IMR-90 (cell line): ENCODE measurements at regions not wholly inside any gene's neighbourhood (a gene's known extent, or its start where the extent isn't known, plus 50 kb on each side); places are given as distances from the start of the nearest gene placed in this dataset.
"Not testable (repeated sequence)": the region's sequence is repeated elsewhere in the genome, so short reads cannot be mapped to it uniquely, and the experiment has no call there.

Experiments used
- ATAC-seq: fragments of 200-7000 bp; cut with Tn5 transposase; 2 replicates; pipeline ENCODE4 v1.9.1; 2020; ENCODE audit warnings: low read depth, mild to moderate bottlenecking, moderate library complexity
- BruUV-seq: library from RNA; stranded (reverse); fragments of 400-500 nt; replicated peaks from 2 replicates; lab custom pipeline; 2021; lab: Mats Ljungman, UMichigan
- CTCF ChIA-PET: fragments of 300-600 bp; formaldehyde crosslinking; extraction: SDS; loops from one replicate; lab custom pipeline; 2021; ENCODE audit warnings: antibody characterized with exemption; lab: Yijun Ruan, JAX
- POLR2A ChIA-PET: fragments of 300-600 bp; sonication (Branson Sonifier 250); formaldehyde crosslinking; loops from one replicate; lab custom pipeline; 2022; ENCODE audit warnings: antibody characterized with exemption; ENCODE audit not compliant: unreplicated experiment; lab: Charles Lee
- DNase-seq: peaks from one replicate; pipeline ENCODE4 v3.0.0; 2013
- H2AFZ ChIP-seq: replicated peaks from 2 replicates; pipeline ENCODE3; 2013; ENCODE audit warnings: low read length, mild to moderate bottlenecking; ENCODE audit not compliant: poor library complexity
- H2AK5ac ChIP-seq: 2 replicates; pipeline ENCODE4 v1.6.1; 2013; ENCODE audit warnings: low read depth, low read length, inconsistent platforms
- H2AK9ac ChIP-seq: replicated peaks from 2 replicates; pipeline ENCODE3; 2013; ENCODE audit warnings: mild to moderate bottlenecking, low read depth, low read length, moderate library complexity; ENCODE audit not compliant: poor library complexity
- H2BK120ac ChIP-seq: 2 replicates; pipeline ENCODE4 v1.6.1; 2013; ENCODE audit warnings: low read depth, low read length, inconsistent platforms
- H2BK15ac ChIP-seq: 3 replicates; pipeline ENCODE4 v1.6.1; 2013; ENCODE audit warnings: low read depth, low read length, inconsistent platforms
- H2BK20ac ChIP-seq: 2 replicates; pipeline ENCODE4 v1.6.1; 2013; ENCODE audit warnings: low read depth, mild to moderate bottlenecking, inconsistent platforms, low read length, moderate library complexity
- H2BK5ac ChIP-seq: 2 replicates; pipeline ENCODE4 v1.6.1; 2013; ENCODE audit warnings: mild to moderate bottlenecking, low read depth, low read length, inconsistent platforms; ENCODE audit not compliant: poor library complexity, severe bottlenecking
- H3K14ac ChIP-seq: replicated peaks from 2 replicates; pipeline ENCODE4 v1.6.1; 2013; ENCODE audit warnings: low read depth, low read length, inconsistent platforms
- H3K18ac ChIP-seq: 2 replicates; pipeline ENCODE4 v1.6.1; 2013; ENCODE audit warnings: low read depth, low read length, control low read depth
- H3K23ac ChIP-seq: 2 replicates; pipeline ENCODE4 v1.6.1; 2013; ENCODE audit warnings: low read depth, low read length, inconsistent platforms
- H3K27ac ChIP-seq: 2 replicates; pipeline ENCODE4 v1.5.1; 2013; ENCODE audit warnings: mild to moderate bottlenecking, control low read depth, low read length; ENCODE audit not compliant: insufficient read depth
- H3K27me3 ChIP-seq: 2 replicates; pipeline ENCODE4 v1.6.1; 2013; ENCODE audit warnings: low read length; ENCODE audit not compliant: control insufficient read depth, insufficient read depth
- H3K36me3 ChIP-seq: 2 replicates; pipeline ENCODE4 v1.6.1; 2013; ENCODE audit warnings: low read length, mixed read lengths; ENCODE audit not compliant: control insufficient read depth, insufficient read depth
- H3K4ac ChIP-seq: 2 replicates; pipeline ENCODE4 v1.6.1; 2013; ENCODE audit warnings: low read depth, low read length, inconsistent platforms
- H3K4me1 ChIP-seq: 2 replicates; pipeline ENCODE4 v1.6.1; 2013; ENCODE audit warnings: low read length, mixed read lengths; ENCODE audit not compliant: control insufficient read depth, insufficient read depth
- H3K4me2 ChIP-seq: 2 replicates; pipeline ENCODE4 v1.6.1; 2013; ENCODE audit warnings: low read depth, mild to moderate bottlenecking, control low read depth, low read length, moderate library complexity
- H3K4me3 ChIP-seq: 2 replicates; pipeline ENCODE4 v1.5.1; 2013; ENCODE audit warnings: low read depth, mild to moderate bottlenecking, control low read depth, low read length, moderate library complexity; ENCODE audit not compliant: insufficient read depth
- H3K56ac ChIP-seq: 2 replicates; pipeline ENCODE4 v1.6.1; 2013; ENCODE audit warnings: low read length, inconsistent platforms; ENCODE audit not compliant: insufficient read depth; ENCODE audit errors: extremely low read depth
- H3K79me1 ChIP-seq, 2 experiments: 2 replicates each; pipeline ENCODE4 v1.6.1; 2013; ENCODE audit warnings: low read length in 2 of 2, inconsistent platforms in 1 of 2, low read depth in 1 of 2
- H3K9ac ChIP-seq: 2 replicates; pipeline ENCODE4 v1.6.1; 2013; ENCODE audit warnings: low read depth, low read length, control low read depth
- H3K9me1 ChIP-seq: 2 replicates; pipeline ENCODE4 v1.6.1; 2013; ENCODE audit warnings: low read length, inconsistent platforms; ENCODE audit not compliant: insufficient read depth
- H3K9me3 ChIP-seq: 2 replicates; pipeline ENCODE4 v1.6.1; 2013; ENCODE audit warnings: low read length; ENCODE audit not compliant: control insufficient read depth, insufficient read depth
- H4K20me1 ChIP-seq: 2 replicates; pipeline ENCODE4 v1.6.1; 2013; ENCODE audit warnings: low read length, inconsistent platforms; ENCODE audit not compliant: insufficient read depth
- H4K5ac ChIP-seq: 2 replicates; pipeline ENCODE4 v1.6.1; 2013; ENCODE audit warnings: mild to moderate bottlenecking, low read depth, low read length, control low read depth
- H4K8ac ChIP-seq, 2 experiments: 2 replicates each; pipeline ENCODE4 v1.6.1; 2013; ENCODE audit warnings: low read depth in 2 of 2, low read length in 2 of 2, control low read depth in 1 of 2, inconsistent platforms in 1 of 2
- H4K91ac ChIP-seq: 2 replicates; pipeline ENCODE4 v1.6.1; 2013; ENCODE audit warnings: low read depth, low read length, inconsistent platforms; ENCODE audit not compliant: insufficient read depth
- CTCF ChIP-seq: conservative IDR thresholded peaks from 2 replicates; pipeline ENCODE4 v1.5.1; 2012; ENCODE audit warnings: mild to moderate bottlenecking, low read depth, low read length, improper control_type of control experiment
- RAD21 ChIP-seq: IDR thresholded peaks from 2 replicates; pipeline ENCODE4 v1.6.1; 2012; ENCODE audit warnings: low read length, improper control_type of control experiment
- WGBS, 2 experiments: methylation state at CpG; one replicate each; pipeline versions ENCODE4 v1.1.5 to v1.1.7; 2013; ENCODE audit warnings: missing lambda C conversion rate in 2 of 2; ENCODE audit not compliant: insufficient read length in 1 of 2; ENCODE audit errors: extremely low coverage in 2 of 2; 5-methylcytosine and 5-hydroxymethylcytosine counted together
- dilution Hi-C: fragments of 300-500 bp; cut with HindIII; formaldehyde crosslinking; loops from one replicate; pipeline ENCODE4 v1.14.3; 2018; ENCODE audit warnings: low sequenced_read_pairs; ENCODE audit not compliant: unreplicated experiment
- in situ Hi-C: fragments of 300-500 bp; cut with MboI; formaldehyde crosslinking; loops from 3 replicates; pipeline ENCODE4 v1.14.3; 2019; ENCODE audit warnings: low sequenced_read_pairs, inconsistent platforms, mixed read lengths
- intact Hi-C: fragments of 100-400 bp; cut with micrococcal nuclease; formaldehyde crosslinking; loops from 2 replicates; pipeline ENCODE4 v1.10.0; 2022

GRCh38 chr7:6938284-6938683, 112.2 kb upstream of the CCZ1B start:
- H4K91ac ChIP-seq, H3K9ac ChIP-seq, dilution Hi-C loops, in situ Hi-C loops, DNase-seq, BruUV-seq, H3K36me3 ChIP-seq, H4K5ac ChIP-seq, intact Hi-C loops, H2AK5ac ChIP-seq, H4K20me1 ChIP-seq, ATAC-seq, H3K4me1 ChIP-seq, H3K9me1 ChIP-seq, H3K9me3 ChIP-seq, H2BK15ac ChIP-seq, H3K23ac ChIP-seq, H3K18ac ChIP-seq, H2BK120ac ChIP-seq, H3K27ac ChIP-seq, H3K14ac ChIP-seq, H4K8ac ChIP-seq, H3K4ac ChIP-seq, H3K4me3 ChIP-seq, H2AFZ ChIP-seq, H3K4me2 ChIP-seq, H2AK9ac ChIP-seq, H3K79me1 ChIP-seq, H2BK5ac ChIP-seq, POLR2A ChIA-PET, H3K56ac ChIP-seq, CTCF ChIA-PET, H2BK20ac ChIP-seq, H3K27me3 ChIP-seq: not testable (repeated sequence)
- 0 out of 2 replicates have a peak, but pooled peaks have one; percentile 17 for TF ChIP-seq CTCF
- TF ChIP-seq RAD21: 0 out of 2 replicates have a peak, but pooled peaks have one; percentile 8
- no CpG with 5 or more reads among the region's 4 CpGs for WGBS, 2 experiments

GRCh38 chr7:6939126-6939525, 113.1 kb upstream of the CCZ1B start:
- H3K4ac ChIP-seq, H3K4me3 ChIP-seq, H2AK9ac ChIP-seq, H2BK5ac ChIP-seq, intact Hi-C loops, H3K9me1 ChIP-seq, BruUV-seq, H3K27ac ChIP-seq, H3K14ac ChIP-seq, dilution Hi-C loops, in situ Hi-C loops, H2AK5ac ChIP-seq, POLR2A ChIA-PET, DNase-seq, H3K9ac ChIP-seq, H3K36me3 ChIP-seq, H2BK120ac ChIP-seq, ATAC-seq, H3K56ac ChIP-seq, H2BK20ac ChIP-seq, H3K79me1 ChIP-seq, H4K91ac ChIP-seq, H3K9me3 ChIP-seq, H4K8ac ChIP-seq, H4K20me1 ChIP-seq, H3K4me2 ChIP-seq, H3K27me3 ChIP-seq, H2AFZ ChIP-seq, CTCF ChIA-PET, H4K5ac ChIP-seq, H3K4me1 ChIP-seq, H3K23ac ChIP-seq, H2BK15ac ChIP-seq, H3K18ac ChIP-seq: not testable (repeated sequence)
- 67% methylated on average over 3 of the region's 11 CpGs; no CpG with 5 or more reads in 1 of the 2 experiments for WGBS, 2 experiments
